Iris pigment epithelial cell (primary cell): ENCODE measurements at regions not wholly inside any gene's neighbourhood (a gene's known extent, or its start where the extent isn't known, plus 50 kb on each side); places are given as distances from the start of the nearest gene placed in this dataset.

Source experiments
- DNase-seq: peaks from one replicate; pipeline ENCODE4 v3.0.0-alpha.2; 2011; ENCODE audit warnings: low read depth

- peak; percentile 72 for DNase-seq
These were observed 297.2 kb downstream of the TGFB2 start for GRCh38 chr1:218642033-218642948.

- no peak for DNase-seq
These were observed 298.1 kb downstream of the TGFB2 start for GRCh38 chr1:218643281-218643680.

GRCh38 chr1:218643926-218644325, 298.8 kb downstream of the TGFB2 start:
- no peak for DNase-seq

- no peak for DNase-seq
These were observed 301.2 kb downstream of the TGFB2 start for GRCh38 chr1:218646288-218646687.

GRCh38 chr1:218656301-218657037, 311.3 kb downstream of the TGFB2 start:
- peak; percentile 76 for DNase-seq

GRCh38 chr1:218658269-218658668, 313.1 kb downstream of the TGFB2 start:
- DNase-seq = peak; percentile 72

- peak; percentile 93 for DNase-seq
These were observed 313.8 kb downstream of the TGFB2 start for GRCh38 chr1:218658899-218659298.

- peak; percentile 60 for DNase-seq
These were observed 315.0 kb downstream of the TGFB2 start for GRCh38 chr1:218659911-218660677.

GRCh38 chr1:218660678-218661053, 315.5 kb downstream of the TGFB2 start:
- DNase-seq = peak; percentile 86

- no peak for DNase-seq
These were observed 316.3 kb downstream of the TGFB2 start for GRCh38 chr1:218661411-218661810.

- DNase-seq = peak; percentile 78
These were observed 319.4 kb downstream of the TGFB2 start for GRCh38 chr1:218664385-218665170.

GRCh38 chr1:218665221-218665620, 320.1 kb downstream of the TGFB2 start:
- DNase-seq = peak; percentile 91

- DNase-seq = no peak
These were observed 321.1 kb downstream of the TGFB2 start for GRCh38 chr1:218666263-218666662.

- DNase-seq = no peak
These were observed 322.8 kb downstream of the TGFB2 start for GRCh38 chr1:218667781-218668516.

GRCh38 chr1:218669431-218669830, 324.3 kb downstream of the TGFB2 start:
- DNase-seq = peak; percentile 84

GRCh38 chr1:218670875-218671274, 325.7 kb downstream of the TGFB2 start:
- no peak for DNase-seq

GRCh38 chr1:218671573-218671972, 326.4 kb downstream of the TGFB2 start:
- peak; percentile 65 for DNase-seq

- peak; percentile 24 for DNase-seq
These were observed 328.0 kb downstream of the TGFB2 start for GRCh38 chr1:218673170-218673569.

- DNase-seq = peak; percentile 98
These were observed 329.2 kb downstream of the TGFB2 start for GRCh38 chr1:218674280-218674773.

GRCh38 chr1:218677026-218677425, 331.9 kb downstream of the TGFB2 start:
- DNase-seq = peak; percentile 45

GRCh38 chr1:218679391-218679790, 334.3 kb downstream of the TGFB2 start:
- DNase-seq = no peak
